Bronchial epithelial cell (primary cell): ENCODE measurements at regions not wholly inside any gene's neighbourhood (a gene's known extent, or its start where the extent isn't known, plus 50 kb on each side); places are given as distances from the start of the nearest gene placed in this dataset.

Experiments
- DNase-seq: peaks from one replicate; pipeline ENCODE4 v3.0.0-alpha.2; 2010; ENCODE audit warnings: low read depth
- FAIRE-seq: peaks from 2 replicates; lab custom pipeline; 2011; peaks lifted over from hg19 to GRCh38; lab: Jason Lieb, UNC
- H3K27me3 ChIP-seq: 2 replicates; pipeline ENCODE4 v1.5.1; 2011; ENCODE audit warnings: low read length; ENCODE audit not compliant: control insufficient read depth, insufficient read depth
- H3K36me3 ChIP-seq: 2 replicates; pipeline ENCODE4 v1.5.1; 2011; ENCODE audit warnings: low read length; ENCODE audit not compliant: control insufficient read depth, insufficient read depth
- H3K4me3 ChIP-seq: 2 replicates; pipeline ENCODE4 v1.5.1; 2011; ENCODE audit warnings: mild to moderate bottlenecking, low read depth, low read length, control low read depth
- TF ChIP-seq, protein P1 (sequence below): IDR thresholded peaks from 2 replicates; pipeline ENCODE4 v1.5.1; 2011; ENCODE audit warnings: mild to moderate bottlenecking, moderate library complexity, low read length, control low read depth, inconsistent platforms; ENCODE audit not compliant: insufficient read depth, severe bottlenecking

DNA sequence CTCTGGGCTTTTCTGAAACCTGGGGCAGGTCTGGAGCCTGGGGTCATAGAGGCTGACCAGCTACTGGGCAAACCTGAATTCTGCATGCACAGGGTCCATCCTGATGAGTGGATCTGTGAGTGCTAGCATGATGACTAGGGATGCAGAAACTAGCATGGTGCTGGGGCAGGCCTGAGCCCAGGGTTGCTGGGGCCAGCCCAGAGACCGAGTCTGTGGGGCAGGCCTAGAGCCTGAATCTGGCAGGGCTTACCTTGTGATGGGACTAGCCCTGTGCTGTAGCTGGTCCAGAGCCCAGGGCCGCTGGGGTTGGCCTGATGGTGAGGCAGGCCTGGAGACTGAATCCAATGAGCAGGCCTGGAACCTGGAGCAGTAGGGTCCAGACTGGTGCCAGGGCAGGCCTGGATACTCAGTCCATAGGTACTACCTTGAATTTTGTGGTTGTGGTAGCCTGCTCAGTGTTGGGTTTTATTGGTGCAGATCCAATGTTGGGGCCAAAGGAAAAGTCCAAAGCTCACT lies 313.5 kb downstream of the TLR4 start:
- DNase-seq: no peak
- Histone ChIP-seq H3K36me3 (no peaks in the 10 kb centered on the region), H3K27me3 (no peaks in the 10 kb centered on the region), H3K4me3 (no peak overlapping the region)
- FAIRE-seq: peak; percentile 28
- TF ChIP-seq, protein P1, sequence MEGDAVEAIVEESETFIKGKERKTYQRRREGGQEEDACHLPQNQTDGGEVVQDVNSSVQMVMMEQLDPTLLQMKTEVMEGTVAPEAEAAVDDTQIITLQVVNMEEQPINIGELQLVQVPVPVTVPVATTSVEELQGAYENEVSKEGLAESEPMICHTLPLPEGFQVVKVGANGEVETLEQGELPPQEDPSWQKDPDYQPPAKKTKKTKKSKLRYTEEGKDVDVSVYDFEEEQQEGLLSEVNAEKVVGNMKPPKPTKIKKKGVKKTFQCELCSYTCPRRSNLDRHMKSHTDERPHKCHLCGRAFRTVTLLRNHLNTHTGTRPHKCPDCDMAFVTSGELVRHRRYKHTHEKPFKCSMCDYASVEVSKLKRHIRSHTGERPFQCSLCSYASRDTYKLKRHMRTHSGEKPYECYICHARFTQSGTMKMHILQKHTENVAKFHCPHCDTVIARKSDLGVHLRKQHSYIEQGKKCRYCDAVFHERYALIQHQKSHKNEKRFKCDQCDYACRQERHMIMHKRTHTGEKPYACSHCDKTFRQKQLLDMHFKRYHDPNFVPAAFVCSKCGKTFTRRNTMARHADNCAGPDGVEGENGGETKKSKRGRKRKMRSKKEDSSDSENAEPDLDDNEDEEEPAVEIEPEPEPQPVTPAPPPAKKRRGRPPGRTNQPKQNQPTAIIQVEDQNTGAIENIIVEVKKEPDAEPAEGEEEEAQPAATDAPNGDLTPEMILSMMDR: no peak

DNA sequence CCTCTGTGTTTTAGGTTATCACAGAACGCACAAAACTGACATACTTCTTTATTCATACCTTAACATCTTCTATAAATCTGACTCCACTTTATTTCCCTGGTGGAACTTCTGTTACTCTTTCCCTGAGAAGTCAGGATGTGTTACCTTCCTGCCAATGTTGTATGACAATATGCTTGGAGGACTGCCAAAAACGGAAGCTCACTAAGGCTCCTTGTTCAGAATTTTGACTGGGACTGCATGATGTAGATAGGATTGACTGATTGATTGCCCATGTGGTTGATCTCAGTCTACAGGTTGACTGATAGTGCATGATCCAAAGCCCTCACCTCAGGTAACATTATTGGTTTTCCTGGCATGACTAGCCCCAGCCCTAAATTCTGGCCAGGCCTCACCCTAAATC lies 319.4 kb downstream of the TLR4 start:
- Histone ChIP-seq H3K4me3 (no peak overlapping the region), H3K36me3 (no peaks in the 10 kb centered on the region), H3K27me3 (no peaks in the 10 kb centered on the region)
- FAIRE-seq (no peak), DNase-seq (peak; percentile 10)
- TF ChIP-seq, protein P1: no peak

- DNase-seq (no peak), FAIRE-seq (no peak)
- Histone ChIP-seq H3K4me3 (no peak overlapping the region), H3K27me3 (no peaks in the 10 kb centered on the region), H3K36me3 (no peaks in the 10 kb centered on the region)
- TF ChIP-seq, protein P1: no peak
Measured at GRCh38 chr9:118028225-118028624, 324.0 kb downstream of the TLR4 start.

GRCh38 chr9:118029425-118029824 lies 325.2 kb downstream of the TLR4 start:
- FAIRE-seq (no peak), DNase-seq (peak; percentile 12)
- TF ChIP-seq, protein P1: no peak
- no peaks in the 10 kb centered on the region for H3K36me3 ChIP-seq
- H3K4me3 ChIP-seq: no peak overlapping the region
- no peaks in the 10 kb centered on the region for H3K27me3 ChIP-seq

DNA sequence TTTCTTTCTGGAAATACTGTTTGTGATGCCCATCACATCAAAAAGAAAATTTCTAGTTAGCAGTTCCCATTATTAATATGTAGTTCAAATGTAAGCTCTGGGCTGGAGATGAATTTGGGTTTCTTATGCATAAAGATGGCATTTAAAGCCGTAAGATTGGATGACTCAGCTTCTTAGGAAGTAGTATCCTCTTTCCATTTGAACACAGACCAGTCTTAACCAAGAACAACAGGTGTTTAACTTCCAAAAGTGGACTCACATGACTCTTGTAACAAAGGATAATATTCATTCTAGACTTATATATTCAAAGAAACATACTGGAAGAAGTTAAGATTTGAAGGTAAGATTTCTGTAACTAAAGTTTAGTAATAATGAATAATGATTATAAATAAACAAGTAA lies 330.5 kb downstream of the TLR4 start:
- Histone ChIP-seq H3K27me3 (no peaks in the 10 kb centered on the region), H3K36me3 (no peaks in the 10 kb centered on the region), H3K4me3 (no peak overlapping the region)
- no peak for FAIRE-seq
- TF ChIP-seq, protein P1: no peak
- DNase-seq: no peak

DNA sequence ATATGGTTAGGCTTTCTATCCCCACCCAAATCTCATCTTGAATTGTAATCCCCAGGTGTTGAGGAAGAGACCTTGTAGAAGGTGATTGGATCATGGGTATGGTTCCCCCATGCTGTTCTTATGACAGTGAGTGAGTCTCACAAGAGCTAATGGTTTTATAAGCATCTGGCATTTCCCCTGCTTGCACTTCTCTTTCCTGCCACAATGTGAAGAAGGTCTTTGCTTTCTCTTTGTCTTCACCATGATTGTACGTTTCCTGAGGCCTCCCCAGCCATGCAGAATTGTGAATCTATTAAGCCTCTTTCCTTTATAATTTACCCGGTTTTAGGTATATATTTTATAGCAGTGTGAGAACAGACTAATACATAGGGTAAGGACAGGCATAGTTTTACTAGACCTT lies 334.5 kb downstream of the TLR4 start:
- DNase-seq (no peak), FAIRE-seq (no peak)
- H3K27me3 ChIP-seq: no peaks in the 10 kb centered on the region

More for the DNA sequence above, 334.5 kb downstream of the TLR4 start:
- Histone ChIP-seq H3K36me3 (no peaks in the 10 kb centered on the region), H3K4me3 (no peak overlapping the region)
- TF ChIP-seq, protein P1: no peak
